MM.1S (cell line): ENCODE measurements at regions not wholly inside any gene's neighbourhood (a gene's known extent, or its start where the extent isn't known, plus 50 kb on each side); places are given as distances from the start of the nearest gene placed in this dataset.

ENCODE experiments used
- DNase-seq: peaks from one replicate; pipeline ENCODE4 v3.0.0-alpha.2; 2015
- H2AFZ ChIP-seq: fragments of 300-600 bp; sonication (generic); 2 replicates; pipeline ENCODE4 v1.6.0; 2016; ENCODE audit warnings: antibody characterized with exemption, low read length
- H3F3A ChIP-seq: fragments of 300-600 bp; sonication (generic); 2 replicates; pipeline ENCODE4 v1.6.1; 2016; ENCODE audit warnings: mild to moderate bottlenecking, antibody characterized with exemption, low read length, moderate library complexity, mixed read lengths; ENCODE audit not compliant: insufficient read depth
- H3K27ac ChIP-seq: fragments of 300-600 bp; sonication (generic); 2 replicates; pipeline ENCODE4 v1.5.1; 2016; ENCODE audit warnings: mild to moderate bottlenecking, low read length
- H3K27me3 ChIP-seq: fragments of 300-600 bp; sonication (generic); replicated peaks from 2 replicates; pipeline ENCODE4 v1.6.0; 2016; ENCODE audit warnings: low read length; ENCODE audit not compliant: insufficient read depth
- H3K36me3 ChIP-seq: fragments of 300-600 bp; sonication (generic); replicated peaks from 2 replicates; pipeline ENCODE4 v1.6.1; 2016; ENCODE audit warnings: mild to moderate bottlenecking, low read length, mixed read lengths; ENCODE audit not compliant: insufficient read depth
- H3K4me1 ChIP-seq: fragments of 300-600 bp; sonication (generic); 2 replicates; pipeline ENCODE4 v1.6.1; 2016; ENCODE audit warnings: low read length, mixed read lengths
- H3K4me2 ChIP-seq: fragments of 300-600 bp; sonication (generic); 2 replicates; pipeline ENCODE4 v1.6.0; 2016; ENCODE audit warnings: low read depth, low read length
- H3K4me3 ChIP-seq: fragments of 300-600 bp; sonication (generic); 2 replicates; pipeline ENCODE4 v1.5.1; 2016; ENCODE audit warnings: low read length, mixed read lengths
- H3K79me2 ChIP-seq: fragments of 300-600 bp; sonication (generic); 2 replicates; pipeline ENCODE4 v1.6.1; 2016; ENCODE audit warnings: mixed run types, low read length, mixed read lengths
- H3K9ac ChIP-seq: fragments of 300-600 bp; sonication (generic); 2 replicates; pipeline ENCODE4 v1.6.1; 2016; ENCODE audit warnings: low read length, mixed read lengths
- H3K9me2 ChIP-seq: fragments of 300-600 bp; sonication (generic); replicated peaks from 2 replicates; pipeline ENCODE4 v1.6.1; 2016; ENCODE audit warnings: mild to moderate bottlenecking, low read length, mixed read lengths; ENCODE audit not compliant: insufficient read depth
- H3K9me3 ChIP-seq: fragments of 300-600 bp; sonication (generic); replicated peaks from 2 replicates; pipeline ENCODE4 v1.6.1; 2016; ENCODE audit warnings: mild to moderate bottlenecking, low read length, mixed read lengths; ENCODE audit not compliant: insufficient read depth
- H4K20me1 ChIP-seq: fragments of 300-600 bp; sonication (generic); 2 replicates; pipeline ENCODE4 v1.6.1; 2016; ENCODE audit warnings: mild to moderate bottlenecking, low read length, moderate library complexity, mixed read lengths; ENCODE audit not compliant: insufficient read depth
- CTCF ChIP-seq: fragments of 300-600 bp; sonication (generic); IDR thresholded peaks from 2 replicates; pipeline ENCODE4 v1.5.1; 2016; ENCODE audit warnings: antibody characterized with exemption, low read length, mixed read lengths
- EZH2 ChIP-seq: fragments of 300-600 bp; sonication (generic); optimal IDR thresholded peaks from 2 replicates; pipeline ENCODE3; 2017; ENCODE audit warnings: low read depth, mild to moderate bottlenecking, antibody characterized with exemption, low read length, mixed read lengths
- EZH2phosphoT487 ChIP-seq: fragments of 300-600 bp; sonication (generic); IDR thresholded peaks from 2 replicates; pipeline ENCODE4 v1.6.1; 2018; ENCODE audit warnings: antibody characterized with exemption, low read length

- H4K20me1 ChIP-seq = no peaks in the 10 kb centered on the region
- H3K79me2 ChIP-seq = no peaks in the 10 kb centered on the region
- no peak for DNase-seq
- no peak overlapping the region for H3K4me2 ChIP-seq
- H3K9ac ChIP-seq = no peak overlapping the region
- no peak overlapping the region for H2AFZ ChIP-seq
- no peaks in the 10 kb centered on the region for H3K27me3 ChIP-seq
- H3K27ac ChIP-seq = no peak overlapping the region
- H3K9me3 ChIP-seq = no peaks in the 10 kb centered on the region
- TF ChIP-seq EZH2phosphoT487 = no peak
- no peak for TF ChIP-seq CTCF
- no peak for TF ChIP-seq EZH2
- no peaks in the 10 kb centered on the region for H3K9me2 ChIP-seq
- no peak overlapping the region for H3K4me3 ChIP-seq
- H3F3A ChIP-seq = no peaks in the 10 kb centered on the region
- H3K4me1 ChIP-seq = no peaks in the 10 kb centered on the region
- H3K36me3 ChIP-seq = no peaks in the 10 kb centered on the region
Measured at GRCh38 chr6:9901376-9901775, 513.5 kb downstream of the TFAP2A start.

GRCh38 chr6:9896806-9897205 lies 518.1 kb downstream of the TFAP2A start:
- Histone ChIP-seq H3K4me3 (no peak overlapping the region), H3K9ac (no peak overlapping the region), H3F3A (no peaks in the 10 kb centered on the region), H3K9me2 (no peaks in the 10 kb centered on the region), H3K27me3 (no peaks in the 10 kb centered on the region), H3K79me2 (no peaks in the 10 kb centered on the region), H3K27ac (no peak overlapping the region), H3K9me3 (no peaks in the 10 kb centered on the region), H3K4me2 (no peak overlapping the region), H2AFZ (no peak overlapping the region), H3K4me1 (no peaks in the 10 kb centered on the region), H4K20me1 (no peaks in the 10 kb centered on the region), H3K36me3 (no peaks in the 10 kb centered on the region)
- TF ChIP-seq CTCF = no peak
- no peak for TF ChIP-seq EZH2phosphoT487
- no peak for TF ChIP-seq EZH2
- no peak for DNase-seq

- H2AFZ ChIP-seq = no peak overlapping the region
- H3K36me3 ChIP-seq = no peaks in the 10 kb centered on the region
- DNase-seq = no peak
- no peak overlapping the region for H3K4me3 ChIP-seq
- no peaks in the 10 kb centered on the region for H3K4me1 ChIP-seq
- H3K9me2 ChIP-seq = no peaks in the 10 kb centered on the region
- no peaks in the 10 kb centered on the region for H3F3A ChIP-seq
- H3K27me3 ChIP-seq = no peaks in the 10 kb centered on the region
- no peak overlapping the region for H3K27ac ChIP-seq
- H3K9ac ChIP-seq = no peak overlapping the region
- TF ChIP-seq EZH2phosphoT487 (no peak), EZH2 (no peak), CTCF (no peak)
- H4K20me1 ChIP-seq = no peaks in the 10 kb centered on the region
- H3K9me3 ChIP-seq = no peaks in the 10 kb centered on the region
- H3K79me2 ChIP-seq = no peaks in the 10 kb centered on the region
- no peak overlapping the region for H3K4me2 ChIP-seq
Measured at GRCh38 chr6:9890893-9891292, 524.0 kb downstream of the TFAP2A start.
